ENCODE measurements at regions not wholly inside any gene's neighbourhood (a gene's known extent, or its start where the extent isn't known, plus 50 kb on each side); places are given as distances from the start of the nearest gene placed in this dataset.

- TF ChIP-seq MAX (IDR thresholded peaks at IDR 0.05): no peak
- TF ChIP-seq BACH1 (IDR thresholded peaks at IDR 0.05; ENCODE audit: low read length): no peak
- TF ChIP-seq USF2 (IDR thresholded peaks at IDR 0.05; ENCODE audit: low read length): no peak
- TF ChIP-seq TEAD4 (IDR thresholded peaks at IDR 0.05; ENCODE audit: low read depth, low read length): no peak
- TF ChIP-seq CHD7 (IDR thresholded peaks at IDR 0.05; ENCODE audit: insufficient replicate concordance, low read length): no peak
- no peak for TF ChIP-seq CEBPB (IDR thresholded peaks at IDR 0.05; ENCODE audit: low read depth, low read length)
Observed at GRCh38 chr2:210768329-210768910, 212.0 kb downstream of the CPS1 start (continued).
